Lower lobe of right lung (tissue), 2 donors: ENCODE measurements at regions not wholly inside any gene's neighbourhood (a gene's known extent, or its start where the extent isn't known, plus 50 kb on each side); places are given as distances from the start of the nearest gene placed in this dataset.

Experiments
- ATAC-seq, 2 donors: fragments of 200-7000 bp; cut with Tn5 transposase; one replicate each; pipeline ENCODE4 v1.9.1; 2020 to 2022; ENCODE audit warnings: mild to moderate bottlenecking in 2 of 2, moderate library complexity in 2 of 2
- DNase-seq: peaks from one replicate; pipeline ENCODE4 v3.0.0-alpha.2; 2020
- H3K27ac ChIP-seq: fragments of 200-600 bp; one replicate; pipeline ENCODE4 v1.8.0; 2022
- H3K27me3 ChIP-seq: fragments of 200-600 bp; one replicate; pipeline ENCODE4 v1.8.0; 2022; ENCODE audit warnings: low read depth
- H3K36me3 ChIP-seq: fragments of 200-600 bp; one replicate; pipeline ENCODE4 v1.8.0; 2022; ENCODE audit warnings: mild to moderate bottlenecking
- H3K4me1 ChIP-seq: fragments of 200-600 bp; one replicate; pipeline ENCODE4 v1.8.0; 2022
- H3K4me3 ChIP-seq: fragments of 200-600 bp; one replicate; pipeline ENCODE4 v1.8.0; 2022; ENCODE audit warnings: mild to moderate bottlenecking
- H3K9me3 ChIP-seq: fragments of 200-600 bp; one replicate; pipeline ENCODE4 v1.8.0; 2022
- intact Hi-C: fragments of 100-400 bp; cut with DNase I; formaldehyde crosslinking; loops from one replicate; pipeline ENCODE4 v1.11.0; 2022
- TF ChIP-seq, protein P1 (sequence below): fragments of 200-600 bp; IDR thresholded peaks from one replicate; pipeline ENCODE4 v1.8.0; 2022; ENCODE audit warnings: antibody characterized with exemption, mild to moderate bottlenecking
- donor health status: DM: no; HTN: yes; CAD: no; lungs with severe emphysema.

DNA sequence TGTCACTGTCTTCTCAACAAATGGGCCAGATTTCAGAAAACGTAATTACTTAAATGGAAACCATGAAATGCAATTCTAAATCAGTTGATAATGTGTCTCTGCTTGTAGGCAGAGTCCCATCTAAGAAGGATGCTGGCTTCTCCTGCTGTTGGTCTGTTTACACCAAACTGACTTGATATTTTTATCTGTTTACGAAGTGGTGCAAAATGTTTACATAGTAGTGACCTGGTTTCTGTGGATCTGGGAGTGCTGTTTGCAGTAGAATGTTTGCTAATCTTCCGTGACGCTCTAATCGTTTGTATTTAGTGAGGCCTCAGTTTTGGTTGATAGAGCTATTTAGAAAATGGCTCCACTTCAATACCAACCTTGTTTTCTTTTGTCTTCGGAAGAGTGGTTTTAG lies 213.5 kb downstream of the VEGFC start:
- H3K36me3 ChIP-seq, result no peaks in the 10 kb centered on the region
- intact Hi-C loops, result no loop called here
- H3K27me3 ChIP-seq, result no peaks in the 10 kb centered on the region
- no peak overlapping the region for H3K4me3 ChIP-seq
- no peaks in the 10 kb centered on the region for H3K9me3 ChIP-seq
- H3K4me1 ChIP-seq, result no peaks in the 10 kb centered on the region
- no peak overlapping the region for H3K27ac ChIP-seq
- DNase-seq (no peak), ATAC-seq (no peak)
- TF ChIP-seq, protein P1, sequence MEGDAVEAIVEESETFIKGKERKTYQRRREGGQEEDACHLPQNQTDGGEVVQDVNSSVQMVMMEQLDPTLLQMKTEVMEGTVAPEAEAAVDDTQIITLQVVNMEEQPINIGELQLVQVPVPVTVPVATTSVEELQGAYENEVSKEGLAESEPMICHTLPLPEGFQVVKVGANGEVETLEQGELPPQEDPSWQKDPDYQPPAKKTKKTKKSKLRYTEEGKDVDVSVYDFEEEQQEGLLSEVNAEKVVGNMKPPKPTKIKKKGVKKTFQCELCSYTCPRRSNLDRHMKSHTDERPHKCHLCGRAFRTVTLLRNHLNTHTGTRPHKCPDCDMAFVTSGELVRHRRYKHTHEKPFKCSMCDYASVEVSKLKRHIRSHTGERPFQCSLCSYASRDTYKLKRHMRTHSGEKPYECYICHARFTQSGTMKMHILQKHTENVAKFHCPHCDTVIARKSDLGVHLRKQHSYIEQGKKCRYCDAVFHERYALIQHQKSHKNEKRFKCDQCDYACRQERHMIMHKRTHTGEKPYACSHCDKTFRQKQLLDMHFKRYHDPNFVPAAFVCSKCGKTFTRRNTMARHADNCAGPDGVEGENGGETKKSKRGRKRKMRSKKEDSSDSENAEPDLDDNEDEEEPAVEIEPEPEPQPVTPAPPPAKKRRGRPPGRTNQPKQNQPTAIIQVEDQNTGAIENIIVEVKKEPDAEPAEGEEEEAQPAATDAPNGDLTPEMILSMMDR, result no peak

DNA sequence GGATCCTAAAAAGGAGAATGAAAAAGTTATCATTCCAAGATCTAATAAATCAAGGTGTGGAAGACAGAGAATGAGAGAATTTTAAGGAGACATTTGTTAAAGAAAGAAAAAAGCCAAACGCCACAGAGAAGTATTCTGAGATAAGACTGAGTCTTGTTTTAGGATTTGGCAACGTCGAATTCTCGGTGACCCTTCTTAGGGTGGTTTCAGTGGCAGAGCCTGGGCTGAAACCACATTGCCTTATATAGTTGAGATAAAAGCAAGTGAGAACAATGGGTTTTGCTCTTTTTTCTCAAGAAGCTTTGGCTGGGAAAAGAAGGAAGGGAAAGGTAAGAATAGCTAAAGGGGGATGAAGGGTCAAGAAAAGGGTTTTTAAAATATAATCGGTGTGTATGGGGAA lies 209.4 kb downstream of the VEGFC start:
- no peaks in the 10 kb centered on the region for H3K4me1 ChIP-seq
- ATAC-seq, result no peak
- intact Hi-C loops, result no loop called here
- H3K4me3 ChIP-seq, result no peak overlapping the region
- H3K36me3 ChIP-seq, result no peaks in the 10 kb centered on the region
- TF ChIP-seq, protein P1, result no peak
- H3K27ac ChIP-seq, result no peak overlapping the region
- DNase-seq, result no peak
- no peaks in the 10 kb centered on the region for H3K27me3 ChIP-seq
- no peaks in the 10 kb centered on the region for H3K9me3 ChIP-seq

DNA sequence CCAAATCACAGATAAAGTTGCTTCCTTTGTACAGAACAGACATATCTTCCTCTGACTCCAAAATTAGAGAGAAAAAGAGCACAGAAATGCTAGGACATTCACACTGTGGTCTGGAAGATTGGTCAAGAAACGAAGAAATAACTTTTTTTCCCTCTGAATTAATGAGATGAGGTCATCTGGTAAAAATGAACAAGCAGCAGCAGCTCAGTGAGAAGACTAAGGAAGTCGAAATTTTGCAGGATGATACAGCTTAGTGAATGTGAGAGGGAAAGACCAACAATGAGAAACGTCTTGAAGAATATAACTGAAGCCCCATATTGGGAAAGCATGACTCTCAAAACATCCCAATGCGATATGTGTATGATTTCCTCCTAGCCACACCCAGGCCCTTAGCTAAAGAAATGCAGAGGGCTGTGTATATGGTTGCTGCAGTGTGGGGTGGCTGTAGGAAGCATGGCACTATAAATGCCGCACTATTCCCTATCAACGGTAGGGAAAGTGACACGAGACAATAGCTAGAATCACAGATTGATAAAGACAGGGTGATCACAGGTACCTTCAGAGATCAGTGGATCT lies 208.6 kb downstream of the VEGFC start:
- DNase-seq (no peak), ATAC-seq (no peak)
- intact Hi-C loops, result no loop called here
- no peaks in the 10 kb centered on the region for H3K9me3 ChIP-seq
- TF ChIP-seq, protein P1, result no peak
- no peak overlapping the region for H3K4me3 ChIP-seq
- no peaks in the 10 kb centered on the region for H3K36me3 ChIP-seq
- no peaks in the 10 kb centered on the region for H3K4me1 ChIP-seq
- no peak overlapping the region for H3K27ac ChIP-seq
- no peaks in the 10 kb centered on the region for H3K27me3 ChIP-seq

DNA sequence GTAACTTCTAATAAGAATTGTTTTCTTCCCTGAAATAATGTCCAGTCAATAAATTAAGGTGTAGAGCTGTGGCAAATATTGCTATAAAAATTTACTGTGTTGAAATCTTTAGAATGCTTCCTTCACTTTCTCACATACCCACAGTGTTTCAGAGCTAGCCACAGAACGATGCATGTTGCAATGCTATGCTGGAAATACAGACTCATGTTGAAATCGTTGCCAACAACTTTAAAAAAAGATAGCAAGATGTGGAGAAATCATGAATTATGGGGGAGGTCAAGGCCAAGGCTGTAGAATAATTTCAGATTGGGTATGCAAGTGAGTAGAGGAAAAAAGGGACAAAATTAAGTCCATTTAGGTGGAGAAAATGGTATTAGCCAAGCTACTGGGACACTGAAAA lies 204.8 kb downstream of the VEGFC start:
- TF ChIP-seq, protein P1, result no peak
- no peaks in the 10 kb centered on the region for H3K27me3 ChIP-seq
- DNase-seq, result no peak
- no peak for ATAC-seq
- H3K9me3 ChIP-seq, result no peaks in the 10 kb centered on the region
- intact Hi-C loops, result no loop called here
- H3K27ac ChIP-seq, result no peak overlapping the region
- no peak overlapping the region for H3K4me3 ChIP-seq
- no peaks in the 10 kb centered on the region for H3K4me1 ChIP-seq
- H3K36me3 ChIP-seq, result no peaks in the 10 kb centered on the region

DNA sequence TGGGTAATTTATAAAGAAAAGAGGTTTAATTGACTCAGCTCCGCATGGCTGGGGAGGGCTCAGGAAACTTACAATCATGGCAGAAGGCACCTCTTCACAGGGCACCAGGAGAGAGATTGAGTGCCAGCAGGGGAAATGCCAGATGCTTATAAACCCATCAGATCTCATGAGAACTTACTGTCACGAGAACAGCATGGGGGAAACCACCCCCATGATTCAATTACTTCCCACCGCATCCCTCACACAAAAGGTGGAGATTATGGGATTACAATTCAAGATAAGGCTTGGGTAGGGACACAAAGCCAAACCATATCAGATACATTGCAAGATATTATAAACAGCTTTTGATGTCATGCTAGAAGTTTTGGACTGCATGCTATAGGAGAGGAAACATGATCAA lies 204.3 kb downstream of the VEGFC start:
- no peaks in the 10 kb centered on the region for H3K27me3 ChIP-seq
- no peaks in the 10 kb centered on the region for H3K4me1 ChIP-seq
- intact Hi-C loops, result no loop called here
- TF ChIP-seq, protein P1, result no peak
- no peaks in the 10 kb centered on the region for H3K9me3 ChIP-seq
- no peak overlapping the region for H3K27ac ChIP-seq
- no peak overlapping the region for H3K4me3 ChIP-seq
- no peaks in the 10 kb centered on the region for H3K36me3 ChIP-seq
- ATAC-seq, result no peak
- no peak for DNase-seq
